Endothelial cell of umbilical vein (primary cell): ENCODE measurements at regions not wholly inside any gene's neighbourhood (a gene's known extent, or its start where the extent isn't known, plus 50 kb on each side); places are given as distances from the start of the nearest gene placed in this dataset.

Source experiments
- BruUV-seq: library from RNA; stranded (reverse); fragments of 400-500 nt; replicated peaks from 2 replicates; lab custom pipeline; 2021; lab: Mats Ljungman, UMichigan
- CTCF ChIA-PET: fragments of 300-600, 350-600 bp; sonication (Branson Sonifier 250); formaldehyde crosslinking; loops from one replicate; lab custom pipeline; 2021; ENCODE audit warnings: antibody characterized with exemption, inconsistent platforms; lab: Charles Lee
- POLR2A ChIA-PET: fragments of 300-600, 350-600 bp; sonication (Branson Sonifier 250); formaldehyde crosslinking; loops from one replicate; lab custom pipeline; 2021; ENCODE audit warnings: antibody characterized with exemption, inconsistent platforms; lab: Charles Lee
- DNase-seq: peaks from one replicate; pipeline ENCODE4 v3.0.0-alpha.2; 2011; ENCODE audit warnings: low read depth, low spot score
- FAIRE-seq: peaks from 2 replicates; lab custom pipeline; 2011; peaks lifted over from hg19 to GRCh38; lab: Jason Lieb, UNC
- H2AFZ ChIP-seq: 2 replicates; pipeline ENCODE4 v1.6.0; 2012; ENCODE audit warnings: low read depth, low read length, control low read depth, inconsistent platforms
- H3K27ac ChIP-seq: 2 replicates; pipeline ENCODE4 v1.5.1; 2011; ENCODE audit warnings: low read depth, mild to moderate bottlenecking, control low read depth, low read length, moderate library complexity; ENCODE audit not compliant: insufficient read depth
- H3K27me3 ChIP-seq, 2 experiments: 2 replicates each; pipeline versions ENCODE4 v1.6.0 to v1.6.1; 2011; ENCODE audit warnings: low read length in 2 of 2, mixed read lengths in 1 of 2; ENCODE audit not compliant: control insufficient read depth in 2 of 2, insufficient read depth in 2 of 2
- H3K36me3 ChIP-seq, 2 experiments: 2 replicates in 1 of 2; 3 replicates in 1 of 2; pipeline ENCODE4 v1.5.1; 2011; ENCODE audit warnings: low read length in 2 of 2, mild to moderate bottlenecking in 1 of 2, moderate library complexity in 1 of 2; ENCODE audit not compliant: control insufficient read depth in 2 of 2, insufficient read depth in 2 of 2; ENCODE audit errors: extremely low read depth in 1 of 2
- H3K4me1 ChIP-seq: 3 replicates; pipeline ENCODE4 v1.5.1; 2011; ENCODE audit warnings: mild to moderate bottlenecking, low read length; ENCODE audit not compliant: control insufficient read depth, insufficient read depth; ENCODE audit errors: extremely low read depth
- H3K4me2 ChIP-seq: 2 replicates; pipeline ENCODE4 v1.6.1; 2011; ENCODE audit warnings: low read length, control low read depth, mixed read lengths; ENCODE audit not compliant: insufficient read depth
- H3K4me3 ChIP-seq, 3 experiments: fragments of 200-600 bp in 1 of 3; sonication (generic), shearing (Covaris generic) in 1 of 3; replicated peaks in 1 of 3; 2 replicates each; pipeline ENCODE4 v1.5.1; 2011 to 2016; ENCODE audit warnings: control low read depth in 3 of 3, low read length in 3 of 3, mild to moderate bottlenecking in 2 of 3, inconsistent platforms in 1 of 3, low read depth in 1 of 3, moderate library complexity in 1 of 3; ENCODE audit not compliant: insufficient read depth in 1 of 3
- H3K79me2 ChIP-seq: 2 replicates; pipeline ENCODE4 v1.6.0; 2012; ENCODE audit warnings: low read length, inconsistent platforms; ENCODE audit not compliant: control insufficient read depth, insufficient read depth
- H3K9ac ChIP-seq: replicated peaks from 2 replicates; pipeline ENCODE3; 2011; ENCODE audit warnings: low read length, control low read depth; ENCODE audit not compliant: insufficient read depth; ENCODE audit errors: extremely low read depth
- H3K9me1 ChIP-seq: replicated peaks from 3 replicates; pipeline ENCODE4 v1.6.0; 2011; ENCODE audit warnings: mild to moderate bottlenecking, low read length; ENCODE audit not compliant: control insufficient read depth, insufficient read depth; ENCODE audit errors: extremely low read depth
- H3K9me3 ChIP-seq: replicated peaks from 2 replicates; pipeline ENCODE4 v1.5.1; 2012; ENCODE audit warnings: low read length, inconsistent platforms; ENCODE audit not compliant: control insufficient read depth, insufficient read depth
- H4K20me1 ChIP-seq: replicated peaks from 2 replicates; pipeline ENCODE3; 2011; ENCODE audit warnings: mild to moderate bottlenecking, low read length; ENCODE audit not compliant: control insufficient read depth, insufficient read depth; ENCODE audit errors: extremely low read depth
- CTCF ChIP-seq, 2 donors: IDR thresholded peaks; 1 replicate in 1 of 2; 2 replicates in 1 of 2; pipeline ENCODE4 v1.5.1; 2011; ENCODE audit warnings: low read length in 2 of 2, mild to moderate bottlenecking in 2 of 2, moderate library complexity in 2 of 2, control low read depth in 1 of 2, inconsistent platforms in 1 of 2, low read depth in 1 of 2; ENCODE audit not compliant: insufficient read depth in 1 of 2; ENCODE audit errors: extremely low read depth in 1 of 2
- EZH2 ChIP-seq: IDR thresholded peaks from 2 replicates; pipeline ENCODE4 v1.6.1; 2012; ENCODE audit warnings: borderline replicate concordance, low read depth, mild to moderate bottlenecking, moderate library complexity, low read length, inconsistent platforms; ENCODE audit not compliant: severe bottlenecking
- FOS ChIP-seq: IDR thresholded peaks from 2 replicates; pipeline ENCODE4 v1.6.1; 2011; ENCODE audit warnings: mild to moderate bottlenecking, low read length, moderate library complexity, borderline replicate concordance; ENCODE audit not compliant: insufficient read depth
- GATA2 ChIP-seq: IDR thresholded peaks from 2 replicates; pipeline ENCODE4 v1.7.0; 2011; ENCODE audit warnings: low read depth, mild to moderate bottlenecking, moderate library complexity, mixed read lengths, low read length; ENCODE audit not compliant: insufficient read length, insufficient read depth
- JUN ChIP-seq: IDR thresholded peaks from 2 replicates; pipeline ENCODE4 v1.6.1; 2011; ENCODE audit warnings: borderline replicate concordance, low read depth; ENCODE audit not compliant: insufficient read length, insufficient read depth
- MYC ChIP-seq: IDR thresholded peaks from one replicate; pipeline ENCODE4 v1.6.1; 2011; ENCODE audit warnings: mild to moderate bottlenecking, low read depth, low read length
- POLR2A ChIP-seq: IDR thresholded peaks from 2 replicates; pipeline ENCODE4 v1.6.1; 2012; ENCODE audit warnings: low read depth, mild to moderate bottlenecking, control low read depth, low read length
- POLR2AphosphoS5 ChIP-seq: IDR thresholded peaks from 2 replicates; pipeline ENCODE4 v1.6.1; 2012; ENCODE audit warnings: low read depth, mild to moderate bottlenecking, control low read depth, low read length, moderate library complexity; ENCODE audit not compliant: insufficient read depth
- dilution Hi-C: fragments of 300-500 bp; cut with MboI; formaldehyde crosslinking; loops from one replicate; pipeline ENCODE4 v1.15.0; 2019; ENCODE audit warnings: low sequenced_read_pairs; ENCODE audit not compliant: extremely low pct_ligation_motif_present
- intact Hi-C: fragments of 100-400 bp; cut with micrococcal nuclease; formaldehyde crosslinking; loops from one replicate; pipeline ENCODE4 v1.10.0; 2022
- TF ChIP-seq, protein P1 (sequence below): IDR thresholded peaks from 2 replicates; pipeline ENCODE4 v1.6.1; 2011; ENCODE audit not compliant: insufficient read depth, insufficient read length

DNA sequence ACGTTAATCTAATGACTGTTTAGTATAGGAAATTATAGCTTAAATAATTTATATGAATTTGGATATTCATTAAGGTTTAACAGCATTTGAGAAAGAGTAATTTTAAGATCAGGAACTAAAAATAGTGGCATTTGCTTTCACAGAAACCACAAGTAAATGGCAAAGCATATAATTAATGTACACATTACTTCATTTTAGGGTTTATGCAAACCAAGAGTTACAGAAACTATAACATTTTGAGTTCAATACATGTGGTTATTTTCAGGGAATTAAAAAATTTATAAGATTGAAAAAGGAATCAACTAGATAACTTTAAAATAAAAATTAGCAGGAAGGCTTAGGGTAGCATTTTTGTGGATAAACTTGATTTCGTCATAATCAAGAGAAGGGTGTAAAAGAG, 151.7 kb upstream of the MIR17HG start:
- no peak overlapping the region for H3K4me3 ChIP-seq
- no TSS peak for BruUV-seq
- no peaks in the 10 kb centered on the region for H3K36me3 ChIP-seq
- intact Hi-C loops, result no loop called here
- no peaks in the 10 kb centered on the region for H3K27me3 ChIP-seq
- no peak overlapping the region for H3K27ac ChIP-seq
- H3K79me2 ChIP-seq, result no peaks in the 10 kb centered on the region
- DNase-seq (no peak), FAIRE-seq (no peak)
- ChIA-PET CTCF (no interaction called here), POLR2A (no interaction called here)
- TF ChIP-seq EZH2 (no peak), CTCF (IDR thresholded peaks at IDR 0.05; ENCODE audit: extremely low read depth in 1 of 2, insufficient read depth in 1 of 2, low read depth in 1 of 2, low read length in 2 of 2) (no peak), POLR2A (no peak), JUN (no peak), MYC (no peak), FOS (no peak), GATA2 (no peak), POLR2AphosphoS5 (no peak)
- TF ChIP-seq, protein P1, sequence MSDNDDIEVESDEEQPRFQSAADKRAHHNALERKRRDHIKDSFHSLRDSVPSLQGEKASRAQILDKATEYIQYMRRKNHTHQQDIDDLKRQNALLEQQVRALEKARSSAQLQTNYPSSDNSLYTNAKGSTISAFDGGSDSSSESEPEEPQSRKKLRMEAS, result no peak
- H3K4me1 ChIP-seq, result no peaks in the 10 kb centered on the region
- no peaks in the 10 kb centered on the region for H3K9me1 ChIP-seq
- no peaks in the 10 kb centered on the region for H3K9me3 ChIP-seq
- dilution Hi-C loops, result no loop called here
- H3K9ac ChIP-seq, result no peak overlapping the region
- no peak overlapping the region for H3K4me2 ChIP-seq
- H2AFZ ChIP-seq, result no peak overlapping the region
- no peaks in the 10 kb centered on the region for H4K20me1 ChIP-seq
